K562 (cell line): ENCODE measurements at regions not wholly inside any gene's neighbourhood (a gene's known extent, or its start where the extent isn't known, plus 50 kb on each side); places are given as distances from the start of the nearest gene placed in this dataset.

ENCODE experiments used
- ATAC-seq: fragments of 200-7000 bp; cut with Tn5 transposase; 3 replicates; pipeline ENCODE4 v1.9.1; 2020; ENCODE audit warnings: moderate library complexity
- BruUV-seq: library from RNA; stranded (reverse); fragments of 400-500 nt; replicated peaks from 2 replicates; lab custom pipeline; 2021; lab: Mats Ljungman, UMichigan
- CTCF ChIA-PET: fragments of 300-600 bp; formaldehyde crosslinking; extraction: SDS; loops from one replicate; lab custom pipeline; 2021; ENCODE audit warnings: low intra/inter-chr PET ratio; lab: Yijun Ruan, JAX
- POLR2A ChIA-PET: fragments of 300-600, 350-650 bp; sonication (Branson Sonifier 250); formaldehyde crosslinking; extraction: SDS; loops from one replicate; lab custom pipeline; 2021; ENCODE audit warnings: antibody characterized with exemption, inconsistent platforms; lab: Yijun Ruan, JAX
- DNase-seq, 4 experiments: peaks; one replicate each; pipeline versions ENCODE4 v3.0.0 to v3.0.0-alpha.2; 2011 to 2018; ENCODE audit warnings: low spot score in 3 of 4, mixed read lengths in 3 of 4; ENCODE audit errors: extremely low read depth in 1 of 4
- FAIRE-seq: peaks from 2 replicates; lab custom pipeline; 2011; peaks lifted over from hg19 to GRCh38; lab: Jason Lieb, UNC
- H2AFZ ChIP-seq: 2 replicates; pipeline ENCODE4 v1.6.0; 2011; ENCODE audit warnings: low read depth, low read length, control low read depth, inconsistent platforms
- H3K27ac ChIP-seq: fragments of 200-600 bp; 3 replicates; pipeline ENCODE4 v1.8.0; 2011; ENCODE audit warnings: low read depth, mild to moderate bottlenecking, control low read depth, inconsistent platforms, low read length, moderate library complexity, mixed read lengths; ENCODE audit errors: extremely low read depth
- H3K27me3 ChIP-seq, 2 experiments: fragments of 300-600 bp in 1 of 2; 2 replicates in 1 of 2; 3 replicates in 1 of 2; pipeline versions ENCODE4 v1.6.0 to v1.8.0; 2011; ENCODE audit warnings: inconsistent platforms in 2 of 2, low read length in 2 of 2, mild to moderate bottlenecking in 1 of 2, mixed read lengths in 1 of 2, moderate library complexity in 1 of 2; ENCODE audit not compliant: control insufficient read depth in 2 of 2, insufficient read depth in 2 of 2
- H3K36me3 ChIP-seq: fragments of 300-600 bp; 3 replicates; pipeline ENCODE4 v1.8.0; 2011; ENCODE audit warnings: mild to moderate bottlenecking, low read length, inconsistent platforms; ENCODE audit not compliant: control insufficient read depth, insufficient read depth
- H3K4me1 ChIP-seq, 2 experiments: fragments of 200-600 bp in 1 of 2; replicated peaks in 1 of 2; 2 replicates in 1 of 2; 3 replicates in 1 of 2; pipeline versions ENCODE4 v1.5.1 to v1.8.0; 2011; ENCODE audit warnings: inconsistent platforms in 2 of 2, low read length in 2 of 2, mild to moderate bottlenecking in 1 of 2, mixed read lengths in 1 of 2, moderate library complexity in 1 of 2; ENCODE audit not compliant: control insufficient read depth in 2 of 2, insufficient read depth in 2 of 2
- H3K4me2 ChIP-seq: 2 replicates; pipeline ENCODE4 v1.6.1; 2011; ENCODE audit warnings: low read length, control low read depth, inconsistent platforms, mixed read lengths; ENCODE audit not compliant: insufficient read depth
- H3K4me3 ChIP-seq: fragments of 200-600 bp; sonication (generic), shearing (Covaris generic); 2 replicates; pipeline ENCODE4 v1.5.1; 2016; ENCODE audit warnings: control low read depth, inconsistent platforms
- H3K79me2 ChIP-seq: fragments of 200-600 bp; 3 replicates; pipeline ENCODE4 v1.8.0; 2011; ENCODE audit warnings: low read length, inconsistent platforms; ENCODE audit not compliant: control insufficient read depth, insufficient read depth
- H3K9ac ChIP-seq, 2 experiments: 2 replicates each; pipeline versions ENCODE4 v1.6.0 to v1.6.1; 2011; ENCODE audit warnings: low read depth in 2 of 2, low read length in 2 of 2, control low read depth in 1 of 2, inconsistent platforms in 1 of 2, mild to moderate bottlenecking in 1 of 2, mixed read lengths in 1 of 2; ENCODE audit not compliant: insufficient read depth in 1 of 2
- H3K9me1 ChIP-seq: one replicate; pipeline ENCODE4 v1.6.0; 2011; ENCODE audit warnings: inconsistent platforms, mild to moderate bottlenecking, low read length, moderate library complexity; ENCODE audit not compliant: control insufficient read depth, insufficient read depth
- H3K9me3 ChIP-seq: replicated peaks from 2 replicates; pipeline ENCODE4 v1.5.1; 2011; ENCODE audit warnings: low read depth, low read length, inconsistent platforms; ENCODE audit not compliant: control insufficient read depth, insufficient read depth
- H4K20me1 ChIP-seq: replicated peaks from 2 replicates; pipeline ENCODE4 v1.6.1; 2011; ENCODE audit warnings: low read length, inconsistent platforms, mixed read lengths; ENCODE audit not compliant: control insufficient read depth, insufficient read depth
- CHD4 ChIP-seq: fragments of 200-600 bp; sonication (generic); IDR thresholded peaks from 3 replicates; pipeline ENCODE4 v1.6.1; 2012; ENCODE audit warnings: low read depth, mild to moderate bottlenecking, mixed read lengths, low read length, inconsistent platforms; ENCODE audit not compliant: insufficient read depth, insufficient replicate concordance, poor library complexity, severe bottlenecking
- CREB3 ChIP-seq: fragments of 450-650 bp; conservative IDR thresholded peaks from 2 replicates; pipeline ENCODE4 v1.6.1; 2016; ENCODE audit warnings: missing genetic modification characterization, low read depth, mild to moderate bottlenecking, missing compliant biosample characterization, moderate library complexity
- EP400 ChIP-seq: fragments of 450-650 bp; IDR thresholded peaks from 2 replicates; pipeline ENCODE4 v1.6.1; 2017; ENCODE audit warnings: antibody characterized with exemption, mild to moderate bottlenecking, moderate library complexity
- ESRRA ChIP-seq: fragments of 450-650 bp; IDR thresholded peaks from 2 replicates; pipeline ENCODE4 v1.6.1; 2014; ENCODE audit warnings: low read depth, mild to moderate bottlenecking, moderate library complexity, borderline replicate concordance
- FOSL1 ChIP-seq: fragments of 200-800 bp; sonication (Bioruptor generic); conservative IDR thresholded peaks from 2 replicates; pipeline ENCODE4 v1.6.1; 2016; ENCODE audit warnings: missing genetic modification characterization, missing compliant biosample characterization
- GTF2A2 ChIP-seq: IDR thresholded peaks from 2 replicates; pipeline ENCODE4 v1.6.1; 2016; ENCODE audit warnings: mild to moderate bottlenecking, missing genetic modification characterization, missing compliant biosample characterization
- HDAC2 ChIP-seq: fragments of 450-650 bp; IDR thresholded peaks from 2 replicates; pipeline ENCODE4 v1.6.1; 2016; ENCODE audit warnings: mild to moderate bottlenecking
- MTA1 ChIP-seq: fragments of 450-650 bp; IDR thresholded peaks from 2 replicates; pipeline ENCODE4 v1.6.1; 2017; ENCODE audit warnings: borderline replicate concordance
- NELFE ChIP-seq: IDR thresholded peaks from 2 replicates; pipeline ENCODE4 v1.6.1; 2011; ENCODE audit warnings: mild to moderate bottlenecking; ENCODE audit not compliant: insufficient read depth, insufficient read length
- NFXL1 ChIP-seq: fragments of 450-650 bp; formaldehyde crosslinking; IDR thresholded peaks from 2 replicates; pipeline ENCODE4 v1.4.0; 2021; ENCODE audit warnings: mild to moderate bottlenecking
- NR2C1 ChIP-seq, 2 experiments: fragments of 450-650 bp; IDR thresholded peaks; 2 replicates each; pipeline ENCODE4 v1.6.1; 2017; ENCODE audit warnings: mild to moderate bottlenecking in 2 of 2, antibody characterized with exemption in 1 of 2, inconsistent platforms in 1 of 2, missing compliant biosample characterization in 1 of 2, missing genetic modification characterization in 1 of 2
- PCBP1 ChIP-seq: fragments of 200-400 bp; formaldehyde crosslinking; IDR thresholded peaks from 2 replicates; pipeline ENCODE4 v1.6.1; 2018; ENCODE audit warnings: mild to moderate bottlenecking, low read depth, low read length; ENCODE audit not compliant: poor library complexity, severe bottlenecking
- U2AF2 ChIP-seq: fragments of 200-400 bp; formaldehyde crosslinking; optimal IDR thresholded peaks from 2 replicates; pipeline ENCODE3; 2017; ENCODE audit warnings: low read depth, mild to moderate bottlenecking, low read length
- YBX1 ChIP-seq: fragments of 450-650 bp; IDR thresholded peaks from 2 replicates; pipeline ENCODE4 v1.7.1; 2016; ENCODE audit warnings: mild to moderate bottlenecking
- ZBTB2 ChIP-seq: fragments of 450-650 bp; IDR thresholded peaks from 2 replicates; pipeline ENCODE4 v1.6.1; 2016; ENCODE audit warnings: antibody characterized with exemption
- ZBTB9 ChIP-seq: fragments of 450-650 bp; formaldehyde crosslinking; IDR thresholded peaks from 2 replicates; pipeline ENCODE4 v1.4.0; 2020; ENCODE audit warnings: mild to moderate bottlenecking, moderate library complexity
- ZFX ChIP-seq: sonication (generic); formaldehyde crosslinking; IDR thresholded peaks from 2 replicates; pipeline ENCODE4 v1.8.0; 2022; ENCODE audit warnings: mild to moderate bottlenecking, missing genetic modification reagents, moderate library complexity
- ZNF384 ChIP-seq: IDR thresholded peaks from 2 replicates; pipeline ENCODE4 v1.6.1; 2012; ENCODE audit warnings: low read depth, low read length, improper control_type of control experiment
- ZNF431 ChIP-seq: sonication (generic); formaldehyde crosslinking; IDR thresholded peaks from 2 replicates; pipeline ENCODE4 v1.8.0; 2022; ENCODE audit warnings: mild to moderate bottlenecking, missing genetic modification reagents
- ZNF780A ChIP-seq: fragments of 250-450 bp; sonication (Bioruptor Pico); IDR thresholded peaks from 2 replicates; pipeline ENCODE4 v1.5.0; 2021; ENCODE audit warnings: mild to moderate bottlenecking
- ZZZ3 ChIP-seq: fragments of 450-650 bp; IDR thresholded peaks from 2 replicates; pipeline ENCODE4 v1.6.1; 2016; ENCODE audit warnings: antibody characterized with exemption, mild to moderate bottlenecking, moderate library complexity
- WGBS: fragments of 100-300 bp; shearing (Covaris generic); methylation state at CpG from one replicate; pipeline ENCODE4 v1.1.6; 2016; ENCODE audit warnings: low coverage, mixed read lengths; ENCODE audit not compliant: insufficient coverage; ENCODE audit errors: missing lambda C conversion rate; 5-methylcytosine and 5-hydroxymethylcytosine counted together
- in situ Hi-C: fragments of 300-500 bp; cut with MboI; formaldehyde crosslinking; loops from 4 replicates; pipeline ENCODE4 v1.15.0; 2018; ENCODE audit warnings: inconsistent platforms, mixed read lengths
- intact Hi-C: fragments of 100-400 bp; cut with micrococcal nuclease; formaldehyde crosslinking; loops from 2 replicates; pipeline ENCODE4 v1.14.2; 2022

- TF ChIP-seq NELFE (no peak), EP400 (no peak), NFXL1 (CRISPR knock-in tag) (no peak), ZNF384 (no peak)
Measured at GRCh38 chr6:112439010-112439409, 91.9 kb downstream of the RFPL4B start (continued).

- FAIRE-seq: no peak
- no peak for DNase-seq
- H3K4me2 ChIP-seq: no peak overlapping the region
- intact Hi-C loops: no loop called here
- no peaks in the 10 kb centered on the region for H4K20me1 ChIP-seq
- BruUV-seq: no TSS peak
- H3K9me1 ChIP-seq: no peaks in the 10 kb centered on the region
- ATAC-seq: no peak
- ChIA-PET CTCF (no interaction called here), POLR2A (no interaction called here)
- 6% methylated on average over 1 of the region's 1 CpG for whole genome bisulfite sequencing
- no peak overlapping the region for H3K4me3 ChIP-seq
- in situ Hi-C loops: no loop called here
- H3K9ac ChIP-seq: no peak overlapping the region
- no peaks in the 10 kb centered on the region for H3K9me3 ChIP-seq
- H3K27me3 ChIP-seq: no peaks in the 10 kb centered on the region
- H3K27ac ChIP-seq: no peak overlapping the region
- no peaks in the 10 kb centered on the region for H3K36me3 ChIP-seq
- H2AFZ ChIP-seq: no peak overlapping the region
- H3K79me2 ChIP-seq: no peaks in the 10 kb centered on the region
- no peaks in the 10 kb centered on the region for H3K4me1 ChIP-seq
- TF ChIP-seq MTA1: no peak
- no peak for TF ChIP-seq ESRRA
- no peak for TF ChIP-seq YBX1
- TF ChIP-seq ZBTB9 (CRISPR knock-in tag): no peak
- TF ChIP-seq ZNF431: no peak
- TF ChIP-seq CHD4: no peak
- no peak for TF ChIP-seq CREB3
- TF ChIP-seq FOSL1 (tag): no peak
- no peak for TF ChIP-seq ZBTB2
- TF ChIP-seq ZFX (CRISPR knock-in tag): no peak
- no peak for TF ChIP-seq GTF2A2 (tag)
- no peak for TF ChIP-seq ZZZ3
- TF ChIP-seq PCBP1: no peak
- no peak for TF ChIP-seq U2AF2
- TF ChIP-seq NR2C1 (IDR thresholded peaks at IDR 0.05): no peak
- no peak for TF ChIP-seq NR2C1 (tag; IDR thresholded peaks at IDR 0.05)
- TF ChIP-seq HDAC2: no peak
- no peak for TF ChIP-seq ZNF780A (CRISPR knock-in tag)
Measured at GRCh38 chr6:112439432-112439831, 92.3 kb downstream of the RFPL4B start.
